Activated CD4-positive, alpha-beta T cell treated with anti-CD3 and anti-CD28 coated beads, Interleukin-2, amount 10 ng/mL, durations not matched to agents 7 days and 5 days (primary cell): ENCODE measurements at regions not wholly inside any gene's neighbourhood (a gene's known extent, or its start where the extent isn't known, plus 50 kb on each side); places are given as distances from the start of the nearest gene placed in this dataset.
A peak's percentile ranks its signal among the peaks of the same experiment; 100 is the strongest.
"Not testable (repeated sequence)": the region's sequence is repeated elsewhere in the genome, so short reads cannot be mapped to it uniquely, and the experiment has no call there.

Source experiments
- CTCF ChIA-PET: fragments of 350-600 bp; sonication (Branson Sonifier 250); formaldehyde crosslinking; loops from one replicate; lab custom pipeline; 2021; ENCODE audit warnings: antibody characterized with exemption; lab: Charles Lee
- POLR2A ChIA-PET: fragments of 350-600 bp; sonication (Branson Sonifier 250); formaldehyde crosslinking; loops from one replicate; lab custom pipeline; 2021; ENCODE audit warnings: antibody characterized with exemption; lab: Charles Lee
- DNase-seq: peaks from one replicate; pipeline ENCODE4 v3.0.0-alpha.2; 2020
- H3K27ac Mint-ChIP-seq: one replicate; pipeline ENCODE4 v1.8.0; 2021; ENCODE audit warnings: mild to moderate bottlenecking, moderate library complexity, mixed read lengths
- H3K27me3 Mint-ChIP-seq: one replicate; pipeline ENCODE4 v1.8.0; 2021; ENCODE audit warnings: mixed read lengths
- H3K36me3 Mint-ChIP-seq: one replicate; pipeline ENCODE4 v1.8.0; 2021; ENCODE audit warnings: low read depth, mixed read lengths
- H3K4me1 Mint-ChIP-seq: one replicate; pipeline ENCODE4 v1.8.0; 2021; ENCODE audit warnings: mixed read lengths
- H3K4me3 Mint-ChIP-seq: one replicate; pipeline ENCODE4 v1.8.0; 2021; ENCODE audit warnings: mild to moderate bottlenecking, moderate library complexity, mixed read lengths
- H3K9me3 Mint-ChIP-seq: one replicate; pipeline ENCODE4 v1.8.0; 2021; ENCODE audit warnings: mixed read lengths

- CTCF ChIA-PET: no interaction called here
- Mint-ChIP-seq H3K9me3 (no peaks in the 10 kb centered on the region), H3K36me3 (no peaks in the 10 kb centered on the region), H3K27me3 (peaks cover 12% of the 10 kb centered on the region), H3K4me1 (peaks cover 3% of the 10 kb centered on the region), H3K27ac (no peak overlapping the region), H3K4me3 (no peak overlapping the region)
- POLR2A ChIA-PET: no interaction called here
- DNase-seq: no peak
These were observed 55.1 kb upstream of the TLR4 start for GRCh38 chr9:117649126-117649525.

GRCh38 chr9:117644932-117645636 is 59.1 kb upstream of the TLR4 start:
- H3K4me1 Mint-ChIP-seq: peaks cover 3% of the 10 kb centered on the region
- peaks cover 29% of the 10 kb centered on the region for H3K27me3 Mint-ChIP-seq
- CTCF ChIA-PET: interaction anchor here (0.7 kb wide), 1 partner anchor 456 kb away, joined by 3 read pairs; no protein-coding TSS in a partner anchor
- H3K27ac Mint-ChIP-seq: no peak overlapping the region
- POLR2A ChIA-PET: no interaction called here
- DNase-seq: no peak
- no peaks in the 10 kb centered on the region for H3K9me3 Mint-ChIP-seq
- no peaks in the 10 kb centered on the region for H3K36me3 Mint-ChIP-seq
- H3K4me3 Mint-ChIP-seq: no peak overlapping the region

GRCh38 chr9:117644133-117644931 is 59.9 kb upstream of the TLR4 start:
- peaks cover 3% of the 10 kb centered on the region for H3K4me1 Mint-ChIP-seq
- peaks cover 29% of the 10 kb centered on the region for H3K27me3 Mint-ChIP-seq
- POLR2A ChIA-PET: no interaction called here
- H3K36me3 Mint-ChIP-seq: no peaks in the 10 kb centered on the region
- H3K4me3 Mint-ChIP-seq: no peak overlapping the region
- DNase-seq: peak; percentile 55
- CTCF ChIA-PET: interaction anchor here (0.7 kb wide), 1 partner anchor 457 kb away, joined by 3 read pairs; no protein-coding TSS in a partner anchor
- H3K9me3 Mint-ChIP-seq: no peaks in the 10 kb centered on the region
- no peak overlapping the region for H3K27ac Mint-ChIP-seq

GRCh38 chr9:117643288-117643654 is 60.9 kb upstream of the TLR4 start:
- ChIA-PET CTCF (no interaction called here), POLR2A (no interaction called here)
- Mint-ChIP-seq H3K36me3 (no peaks in the 10 kb centered on the region), H3K4me3 (no peak overlapping the region), H3K27ac (no peak overlapping the region), H3K4me1 (peaks cover 3% of the 10 kb centered on the region), H3K27me3 (peaks cover 29% of the 10 kb centered on the region), H3K9me3 (no peaks in the 10 kb centered on the region)
- DNase-seq: no peak

DNA sequence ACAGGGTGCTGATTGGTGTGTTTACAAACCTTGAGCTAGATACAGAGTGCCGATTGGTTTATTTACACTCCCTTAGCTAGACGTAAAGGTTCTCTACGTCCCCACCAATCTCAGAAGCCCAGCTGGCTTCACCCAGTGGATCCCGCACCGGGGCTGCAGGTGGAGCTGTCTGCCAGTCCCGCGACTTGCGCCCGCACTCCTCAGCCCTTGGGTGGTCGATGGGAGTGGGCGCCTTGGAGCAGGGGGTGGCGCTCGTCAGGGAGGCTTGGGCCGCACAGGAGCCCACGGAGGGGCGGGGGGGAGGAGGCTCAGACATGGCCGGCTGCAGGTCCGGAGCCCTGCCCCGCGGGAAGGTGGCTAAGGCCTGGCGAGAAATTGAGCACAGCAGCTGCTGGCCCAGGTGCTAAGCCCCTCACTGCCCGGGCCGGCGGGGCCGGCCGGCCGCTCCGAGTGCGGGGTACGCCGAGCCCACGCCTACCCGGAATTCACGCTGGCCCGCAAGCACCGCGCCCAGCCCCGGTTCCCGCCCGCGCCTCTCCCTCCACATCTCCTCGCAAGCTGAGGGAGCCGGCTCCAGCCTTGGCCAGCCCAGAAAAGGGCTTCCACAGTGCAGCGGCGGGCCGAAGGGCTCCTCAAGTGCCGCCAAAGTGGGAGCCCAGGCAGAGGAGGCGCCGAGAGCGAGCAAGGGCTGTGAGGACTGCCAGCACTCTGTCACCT is 61.5 kb upstream of the TLR4 start:
- H3K4me3 Mint-ChIP-seq, POLR2A ChIA-PET, H3K4me1 Mint-ChIP-seq, H3K27ac Mint-ChIP-seq, DNase-seq, H3K9me3 Mint-ChIP-seq, CTCF ChIA-PET, H3K36me3 Mint-ChIP-seq: not testable (repeated sequence)
- peaks cover 29% of the 10 kb centered on the region for H3K27me3 Mint-ChIP-seq

- no peak for DNase-seq
- Mint-ChIP-seq H3K27me3 (peaks cover 5% of the 10 kb centered on the region), H3K9me3 (no peaks in the 10 kb centered on the region), H3K4me1 (no peaks in the 10 kb centered on the region), H3K4me3 (no peak overlapping the region), H3K27ac (no peak overlapping the region), H3K36me3 (no peaks in the 10 kb centered on the region)
- POLR2A ChIA-PET: no interaction called here
- CTCF ChIA-PET: no interaction called here
These were observed 67.5 kb upstream of the TLR4 start for GRCh38 chr9:117636681-117637080.

DNA sequence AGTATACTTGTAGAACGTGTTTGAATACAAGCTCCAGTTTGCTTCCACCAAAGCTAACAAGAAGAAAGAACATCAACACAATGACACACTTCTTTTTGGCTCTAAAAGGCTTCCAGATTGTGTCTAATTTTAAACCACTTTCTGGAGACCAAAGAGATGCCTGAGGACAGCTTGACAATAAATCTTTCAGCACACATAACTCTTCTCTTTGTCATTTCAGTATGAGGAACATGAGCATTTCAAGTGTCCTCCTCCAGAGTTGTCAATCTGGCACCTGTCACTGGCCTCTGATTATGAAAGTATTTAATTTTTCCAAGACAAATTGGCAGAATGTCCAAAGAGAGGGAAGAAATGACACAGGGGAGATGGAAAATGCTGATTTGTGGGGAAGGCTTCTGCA is 79.0 kb upstream of the TLR4 start:
- no peaks in the 10 kb centered on the region for H3K27me3 Mint-ChIP-seq
- H3K4me1 Mint-ChIP-seq: no peaks in the 10 kb centered on the region
- H3K4me3 Mint-ChIP-seq: no peak overlapping the region
- DNase-seq: no peak
- POLR2A ChIA-PET: interaction anchor here (0.7 kb wide), 1 partner anchor 1745 kb away, joined by 3 read pairs; no protein-coding TSS in a partner anchor
- no peaks in the 10 kb centered on the region for H3K36me3 Mint-ChIP-seq
- peaks cover 12% of the 10 kb centered on the region for H3K9me3 Mint-ChIP-seq
- no peak overlapping the region for H3K27ac Mint-ChIP-seq
- CTCF ChIA-PET: no interaction called here

GRCh38 chr9:117624106-117624505 is 80.1 kb upstream of the TLR4 start:
- no peak overlapping the region for H3K27ac Mint-ChIP-seq
- ChIA-PET CTCF (no interaction called here), POLR2A (no interaction called here)

DNA sequence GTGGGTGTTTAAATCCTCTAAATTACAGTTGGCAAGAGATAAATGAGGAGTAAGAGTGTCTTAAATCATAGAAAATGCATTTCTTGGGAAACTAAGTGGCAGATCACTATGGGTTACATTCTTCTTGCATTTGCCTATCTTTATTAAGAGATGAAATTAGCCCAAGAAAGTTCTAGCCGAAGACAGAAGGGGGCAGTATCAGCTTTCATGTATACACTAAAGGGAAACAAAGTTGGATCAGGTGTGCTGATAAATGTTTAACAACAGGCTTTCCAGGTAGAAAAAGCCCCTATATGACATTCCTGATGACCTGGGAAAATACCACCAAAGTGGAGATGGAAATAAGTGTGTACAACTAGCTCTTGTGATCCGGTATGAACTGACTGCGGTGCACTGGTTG is 81.9 kb upstream of the TLR4 start:
- POLR2A ChIA-PET: no interaction called here
- Mint-ChIP-seq H3K27me3 (no peaks in the 10 kb centered on the region), H3K27ac (no peak overlapping the region), H3K36me3 (no peaks in the 10 kb centered on the region), H3K4me3 (no peak overlapping the region), H3K9me3 (peaks cover 12% of the 10 kb centered on the region), H3K4me1 (no peaks in the 10 kb centered on the region)
- DNase-seq: no peak
- CTCF ChIA-PET: no interaction called here

More at GRCh38 chr9:117624106-117624505, 80.1 kb upstream of the TLR4 start:
- Mint-ChIP-seq H3K36me3 (no peaks in the 10 kb centered on the region), H3K4me3 (no peak overlapping the region), H3K9me3 (peaks cover 12% of the 10 kb centered on the region), H3K27me3 (no peaks in the 10 kb centered on the region), H3K4me1 (no peaks in the 10 kb centered on the region)
- DNase-seq: no peak

DNA sequence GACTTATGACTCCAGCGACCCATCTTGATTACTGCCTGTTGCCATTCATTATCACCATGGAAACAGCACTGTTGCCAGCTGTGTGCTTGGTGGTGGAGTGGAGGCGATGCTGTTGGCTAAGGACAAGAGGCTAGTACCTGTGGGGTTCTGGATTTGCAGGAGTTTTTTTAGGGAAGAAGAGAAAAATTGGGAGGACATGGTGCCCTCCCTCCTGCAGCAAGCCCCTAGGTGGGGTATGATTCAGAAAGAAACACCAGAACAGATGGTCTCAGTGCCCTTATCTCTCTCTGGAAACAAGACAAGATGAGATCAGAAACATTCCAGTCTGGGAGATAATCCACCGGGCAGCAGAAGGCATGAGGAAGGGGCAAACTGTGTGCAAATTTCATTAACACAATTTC is 87.8 kb upstream of the TLR4 start:
- DNase-seq: no peak
- ChIA-PET CTCF (no interaction called here), POLR2A (no interaction called here)
- Mint-ChIP-seq H3K27me3 (no peaks in the 10 kb centered on the region), H3K36me3 (no peaks in the 10 kb centered on the region), H3K4me1 (no peaks in the 10 kb centered on the region), H3K4me3 (no peak overlapping the region), H3K27ac (no peak overlapping the region), H3K9me3 (no peaks in the 10 kb centered on the region)

- ChIA-PET CTCF (no interaction called here), POLR2A (no interaction called here)
- H3K36me3 Mint-ChIP-seq: no peaks in the 10 kb centered on the region
- DNase-seq: no peak
- no peak overlapping the region for H3K27ac Mint-ChIP-seq
- H3K9me3 Mint-ChIP-seq: no peaks in the 10 kb centered on the region
- no peaks in the 10 kb centered on the region for H3K27me3 Mint-ChIP-seq
- no peaks in the 10 kb centered on the region for H3K4me1 Mint-ChIP-seq
- H3K4me3 Mint-ChIP-seq: no peak overlapping the region
These were observed 91.9 kb upstream of the TLR4 start for GRCh38 chr9:117612317-117612716.

- H3K4me3 Mint-ChIP-seq: no peak overlapping the region
- H3K27me3 Mint-ChIP-seq: no peaks in the 10 kb centered on the region
- CTCF ChIA-PET: no interaction called here
- no peaks in the 10 kb centered on the region for H3K4me1 Mint-ChIP-seq
- no peak for DNase-seq
- POLR2A ChIA-PET: no interaction called here
- no peaks in the 10 kb centered on the region for H3K36me3 Mint-ChIP-seq
- no peak overlapping the region for H3K27ac Mint-ChIP-seq
- H3K9me3 Mint-ChIP-seq: no peaks in the 10 kb centered on the region
These were observed 106.2 kb upstream of the TLR4 start for GRCh38 chr9:117597977-117598376.

DNA sequence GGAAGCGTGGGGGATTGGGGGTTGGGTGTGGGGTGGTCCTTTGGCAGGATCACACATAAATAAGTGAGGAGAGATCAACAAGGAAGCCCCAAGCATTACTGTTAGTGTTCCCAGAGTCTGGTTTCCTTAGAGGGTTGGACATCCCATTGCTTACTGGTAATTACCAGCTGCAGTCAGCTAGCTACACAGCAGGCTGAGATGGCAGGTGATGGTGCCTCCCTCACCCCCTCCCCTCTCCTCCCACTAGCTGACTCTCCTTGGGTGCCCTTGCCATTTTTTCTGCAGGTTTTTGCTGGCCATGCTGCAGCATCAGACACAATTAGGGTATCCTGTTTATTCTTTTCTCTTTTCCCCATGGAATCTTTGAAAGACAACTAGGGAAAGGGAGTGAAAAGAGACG is 107.5 kb upstream of the TLR4 start:
- no peak for DNase-seq
- POLR2A ChIA-PET: no interaction called here
- H3K9me3 Mint-ChIP-seq: no peaks in the 10 kb centered on the region
- H3K4me3 Mint-ChIP-seq: no peak overlapping the region
- CTCF ChIA-PET: no interaction called here
- no peaks in the 10 kb centered on the region for H3K27me3 Mint-ChIP-seq
- no peak overlapping the region for H3K27ac Mint-ChIP-seq
- H3K36me3 Mint-ChIP-seq: no peaks in the 10 kb centered on the region
- H3K4me1 Mint-ChIP-seq: no peaks in the 10 kb centered on the region
